DND-41 (cell line): ENCODE measurements at regions not wholly inside any gene's neighbourhood (a gene's known extent, or its start where the extent isn't known, plus 50 kb on each side); places are given as distances from the start of the nearest gene placed in this dataset.

Experiments
- EZH2 ChIP-seq: IDR thresholded peaks from 3 replicates; pipeline ENCODE4 v1.6.1; 2012; ENCODE audit warnings: borderline replicate concordance, low read depth, mild to moderate bottlenecking, moderate library complexity, low read length, inconsistent platforms; ENCODE audit not compliant: severe bottlenecking
- TF ChIP-seq, protein P1 (sequence below): IDR thresholded peaks from 2 replicates; pipeline ENCODE4 v1.5.1; 2012; ENCODE audit warnings: borderline replicate concordance, low read length, moderate library complexity, mild to moderate bottlenecking; ENCODE audit not compliant: poor library complexity, severe bottlenecking; ENCODE audit errors: extremely low read depth

DNA sequence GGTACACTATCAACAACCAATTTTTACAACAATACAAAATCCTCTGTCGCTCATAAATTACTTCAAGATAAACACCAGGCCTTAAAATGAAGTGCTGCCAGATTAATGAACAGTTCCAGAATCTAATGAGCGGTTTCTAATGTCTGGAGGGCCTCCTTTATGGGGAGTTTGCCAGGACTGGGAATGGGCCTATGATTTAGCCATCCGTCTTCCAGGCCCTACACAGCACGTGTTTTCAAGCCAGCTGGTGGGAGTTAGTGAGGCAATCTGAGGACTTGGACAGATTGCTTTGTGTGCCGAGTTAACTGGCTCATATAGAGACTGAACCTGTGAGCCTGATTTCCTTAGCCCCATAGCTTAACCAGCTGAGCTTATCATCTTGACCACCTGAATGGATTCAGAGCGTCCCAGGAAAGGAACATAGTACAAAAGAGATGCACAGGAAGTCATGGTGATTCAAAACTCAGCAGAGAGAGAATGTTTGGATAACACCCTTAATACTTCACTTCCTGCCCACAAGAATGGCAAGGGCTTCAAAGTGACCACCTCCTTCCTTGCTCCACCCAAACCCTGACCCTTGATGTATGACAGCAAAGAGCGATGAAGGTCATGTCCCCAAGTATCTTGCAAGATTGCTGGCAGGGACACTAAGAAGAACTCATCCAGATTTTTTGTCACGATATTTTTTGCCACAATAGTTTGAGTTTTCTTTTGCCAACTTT lies 143.5 kb downstream of the SLC30A10 start:
- TF ChIP-seq, protein P1, sequence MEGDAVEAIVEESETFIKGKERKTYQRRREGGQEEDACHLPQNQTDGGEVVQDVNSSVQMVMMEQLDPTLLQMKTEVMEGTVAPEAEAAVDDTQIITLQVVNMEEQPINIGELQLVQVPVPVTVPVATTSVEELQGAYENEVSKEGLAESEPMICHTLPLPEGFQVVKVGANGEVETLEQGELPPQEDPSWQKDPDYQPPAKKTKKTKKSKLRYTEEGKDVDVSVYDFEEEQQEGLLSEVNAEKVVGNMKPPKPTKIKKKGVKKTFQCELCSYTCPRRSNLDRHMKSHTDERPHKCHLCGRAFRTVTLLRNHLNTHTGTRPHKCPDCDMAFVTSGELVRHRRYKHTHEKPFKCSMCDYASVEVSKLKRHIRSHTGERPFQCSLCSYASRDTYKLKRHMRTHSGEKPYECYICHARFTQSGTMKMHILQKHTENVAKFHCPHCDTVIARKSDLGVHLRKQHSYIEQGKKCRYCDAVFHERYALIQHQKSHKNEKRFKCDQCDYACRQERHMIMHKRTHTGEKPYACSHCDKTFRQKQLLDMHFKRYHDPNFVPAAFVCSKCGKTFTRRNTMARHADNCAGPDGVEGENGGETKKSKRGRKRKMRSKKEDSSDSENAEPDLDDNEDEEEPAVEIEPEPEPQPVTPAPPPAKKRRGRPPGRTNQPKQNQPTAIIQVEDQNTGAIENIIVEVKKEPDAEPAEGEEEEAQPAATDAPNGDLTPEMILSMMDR = no peak
- TF ChIP-seq EZH2 = no peak
